Heart right ventricle (tissue), 16 donors: ENCODE measurements at regions not wholly inside any gene's neighbourhood (a gene's known extent, or its start where the extent isn't known, plus 50 kb on each side); places are given as distances from the start of the nearest gene placed in this dataset.

ENCODE experiments used
- ATAC-seq, 8 donors: fragments of 200-7000 bp; cut with Tn5 transposase; one replicate each; pipeline ENCODE4 v1.9.1; 2020; ENCODE audit warnings: mild to moderate bottlenecking in 8 of 8, moderate library complexity in 8 of 8, moderate number of reproducible peaks in 1 of 8
- DNase-seq, 2 donors: peaks; one replicate each; pipeline ENCODE4 v3.0.0-alpha.2; 2020
- H3K27ac ChIP-seq, 10 donors: fragments of 200-600 bp; sonication (generic) in 2 of 10; one replicate each; pipeline versions ENCODE4 v1.5.0 to v1.8.0; 2020 to 2022; ENCODE audit warnings: mild to moderate bottlenecking in 3 of 10
- H3K27me3 ChIP-seq, 7 donors: fragments of 200-600 bp; one replicate each; pipeline ENCODE4 v1.8.0; 2021 to 2022; ENCODE audit warnings: mild to moderate bottlenecking in 2 of 7
- H3K36me3 ChIP-seq, 9 donors: fragments of 200-600 bp; sonication (generic) in 1 of 9; one replicate each; pipeline versions ENCODE4 v1.5.0 to v1.8.0; 2020 to 2022; ENCODE audit warnings: mild to moderate bottlenecking in 2 of 9
- H3K4me1 ChIP-seq, 9 donors: fragments of 200-600 bp; sonication (generic) in 1 of 9; one replicate each; pipeline versions ENCODE4 v1.5.0 to v1.8.0; 2020 to 2022; ENCODE audit warnings: mild to moderate bottlenecking in 4 of 9
- H3K4me3 ChIP-seq, 10 donors: fragments of 200-600 bp; sonication (generic) in 2 of 10; one replicate each; pipeline versions ENCODE4 v1.5.0 to v1.8.0; 2020 to 2022; ENCODE audit warnings: mild to moderate bottlenecking in 7 of 10, moderate library complexity in 2 of 10
- H3K9me3 ChIP-seq, 11 donors: fragments of 200-600 bp in 10 of 11; sonication (generic) in 2 of 11; one replicate each; pipeline versions ENCODE4 v1.5.0 to v1.8.0; 2013 to 2022; ENCODE audit warnings: mild to moderate bottlenecking in 2 of 11, control low read depth in 1 of 11, moderate library complexity in 1 of 11
- CTCF ChIP-seq, 9 donors: fragments of 200-600 bp; sonication (generic) in 2 of 9; IDR thresholded peaks; one replicate each; pipeline versions ENCODE4 v1.5.0 to v1.8.0; 2021 to 2022; ENCODE audit warnings: antibody characterized with exemption in 9 of 9, mild to moderate bottlenecking in 5 of 9, moderate library complexity in 1 of 9
- WGBS, 2 donors: extraction: QIAGEN DNeasy Blood & Tissue Kit; methylation state at CpG; one replicate each; pipeline ENCODE4 v1.1.7; 2013; ENCODE audit warnings: inconsistent platforms in 1 of 2; 5-methylcytosine and 5-hydroxymethylcytosine counted together
- intact Hi-C, 10 donors: fragments of 100-400 bp; cut with DNase I; formaldehyde crosslinking; loops; one replicate each; pipeline versions ENCODE4 v1.11.1 to v1.14.2; 2022
- donor health status: Arrhythmogenic right ventricular cardiomyopathy.
- donor health status: ischemic (EF 13 %, LVEDD 7.1; RV severe dilation, severe dysfunction).
- donor health status: healthy with polysubstance abuse.
- donor health status: DM: no; HTN: yes; CAD: no.
- donor health status: DM: no; HTN: no; CAD: no.
- donor health status: ischemic (EF 25% LVEDD 6.9; RV normal size, moderate dysfunction).
- donor health status: ischemic (EF 25% LVEDD 5.7; RV mildly dilated, moderate dysfunction).
- donor health status: healthy.
- donor health status: DM: yes; HTN: yes; CAD: no.
- donor health status: Ischemic cardiomyopathy.
- donor health status: ischemic (EF 35%, LVEDD 5.7; RV mildly dilated, moderate dysfunction).
- donor health status: nonischemic (EF 11% LVEDD 7.7; RV severe dilation, severe dysfunction).
- donor health status: DM: yes; HTN: yes; CAD: no.
- donor health status: PGD.
- donor health status: ischemic (EF 29% LVEDD 5.4; RV normal size, mild dysfunction).
- donor health status: nonischemic (EF 23%, LVEDD 6.1; RV moderate dilation, normal function).

DNA sequence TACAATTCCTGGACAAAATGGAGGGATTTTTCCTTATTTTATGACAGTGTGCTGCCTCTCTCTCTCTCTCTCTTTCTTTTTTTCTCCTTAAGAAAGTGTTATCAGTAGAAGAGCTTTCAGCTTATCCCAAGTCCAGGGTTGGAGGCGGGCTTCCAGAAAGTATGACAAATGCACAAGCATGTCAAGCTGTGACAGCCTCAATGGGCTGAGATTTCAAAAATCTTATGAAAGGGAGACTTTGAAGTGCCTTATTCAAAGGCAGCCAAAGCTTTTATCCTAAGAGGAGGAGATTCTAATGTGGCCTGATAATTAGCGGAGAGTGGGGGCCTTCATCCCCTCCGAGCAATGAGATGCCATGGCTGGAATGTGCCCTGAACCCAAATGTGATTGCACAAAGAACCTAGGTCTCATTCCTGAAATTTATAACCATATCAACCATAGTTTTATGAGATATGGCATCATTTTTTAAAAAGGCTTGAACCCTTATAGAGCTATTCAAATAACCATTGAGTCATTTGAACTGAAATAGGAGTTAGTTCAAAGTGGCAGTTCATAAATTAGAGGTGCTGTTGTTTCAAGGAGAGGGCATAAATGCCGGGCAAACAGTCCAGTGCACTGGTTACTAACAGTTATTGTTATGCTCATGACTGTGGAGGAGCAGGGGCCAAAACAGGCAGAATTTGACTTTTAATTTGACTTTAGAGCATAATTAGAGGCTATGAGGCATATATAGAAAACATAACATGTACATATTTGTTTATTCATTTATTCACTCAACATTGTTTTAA is 261.6 kb upstream of the THRB start:
- H3K36me3 ChIP-seq: no peaks in the 10 kb centered on the region
- no peaks in the 10 kb centered on the region for H3K4me1 ChIP-seq
- ATAC-seq (no peak), DNase-seq (no peak)
- H3K27me3 ChIP-seq: peaks cover 0 to 15% (median 0%) of the 10 kb centered on the region in 7 donors
- H3K9me3 ChIP-seq: no peaks in the 10 kb centered on the region
- intact Hi-C loops: no loop called here
- no peak overlapping the region for H3K27ac ChIP-seq
- H3K4me3 ChIP-seq: no peak overlapping the region
- 59 to 65% methylated on average over 4 of the region's 4 CpGs for WGBS, 2 donors
- TF ChIP-seq CTCF (IDR thresholded peaks at IDR 0.05): no peak

- H3K4me1 ChIP-seq: no peaks in the 10 kb centered on the region
- intact Hi-C loops: no loop called here
- H3K36me3 ChIP-seq: no peaks in the 10 kb centered on the region
- 86 to 87% methylated on average over 11 of the region's 11 CpGs for WGBS, 2 donors
- TF ChIP-seq CTCF (IDR thresholded peaks at IDR 0.05): no peak
- no peaks in the 10 kb centered on the region for H3K9me3 ChIP-seq
- H3K4me3 ChIP-seq: no peak overlapping the region
- ATAC-seq (no peak), DNase-seq (no peak)
- H3K27ac ChIP-seq: no peak overlapping the region
- no peaks in the 10 kb centered on the region for H3K27me3 ChIP-seq
Measured at GRCh38 chr3:24763393-24763792, 268.7 kb upstream of the THRB start.

- intact Hi-C loops: no loop called here
Measured at GRCh38 chr3:24764236-24764915, 269.7 kb upstream of the THRB start.

GRCh38 chr3:24765399-24765798 is 270.7 kb upstream of the THRB start:
- ATAC-seq (no peak), DNase-seq (no peak)
- no peaks in the 10 kb centered on the region for H3K9me3 ChIP-seq
- H3K36me3 ChIP-seq: no peaks in the 10 kb centered on the region
- TF ChIP-seq CTCF (IDR thresholded peaks at IDR 0.05): no peak
- H3K27ac ChIP-seq: no peak overlapping the region
- no peaks in the 10 kb centered on the region for H3K27me3 ChIP-seq
- intact Hi-C loops: no loop called here
- no peaks in the 10 kb centered on the region for H3K4me1 ChIP-seq
- H3K4me3 ChIP-seq: no peak overlapping the region

More at GRCh38 chr3:24764236-24764915, 269.7 kb upstream of the THRB start:
- TF ChIP-seq CTCF (IDR thresholded peaks at IDR 0.05): no peak
- DNase-seq: no peak
- H3K9me3 ChIP-seq: no peaks in the 10 kb centered on the region
- no peaks in the 10 kb centered on the region for H3K36me3 ChIP-seq
- H3K27me3 ChIP-seq: no peaks in the 10 kb centered on the region
- 79% methylated on average over 3 of the region's 3 CpGs for WGBS, 2 donors
- no peak overlapping the region for H3K27ac ChIP-seq
- H3K4me1 ChIP-seq: no peaks in the 10 kb centered on the region
- no peak for ATAC-seq
- H3K4me3 ChIP-seq: no peak overlapping the region
